ENCODE measurements at regions not wholly inside any gene's neighbourhood (a gene's known extent, or its start where the extent isn't known, plus 50 kb on each side); places are given as distances from the start of the nearest gene placed in this dataset.

DNA sequence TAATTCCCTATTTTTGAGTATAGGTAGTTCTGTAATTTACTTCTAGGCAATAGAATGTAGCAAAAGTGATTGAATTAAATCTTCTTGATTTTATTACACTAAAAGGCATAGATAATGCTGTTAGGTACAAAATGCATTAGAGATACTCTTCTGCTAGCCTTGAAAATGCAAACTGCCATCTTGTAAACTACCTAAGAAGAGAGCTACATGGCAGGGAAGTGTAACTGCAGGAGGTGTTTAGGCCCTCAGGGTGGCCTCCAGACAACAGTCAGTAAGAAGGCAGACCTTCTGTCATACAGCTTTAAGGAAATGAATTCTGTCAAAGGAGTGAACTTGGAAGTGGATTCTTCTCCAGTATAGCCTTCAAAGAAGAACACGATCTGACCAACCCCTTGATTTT, 1396.8 kb upstream of the SLC39A10 start:
- H3K4me3 ChIP-seq (ENCODE audit: low read depth in 1 of 2, low read length in 1 of 2), result no peak overlapping the region
- no peak overlapping the region for H3K27ac ChIP-seq
- no peak for TF ChIP-seq CTCF (IDR thresholded peaks at IDR 0.05)
- no peaks in the 10 kb centered on the region for H3K9me3 ChIP-seq
- H3K27me3 ChIP-seq, result no peaks in the 10 kb centered on the region
- H3K36me3 ChIP-seq, result no peaks in the 10 kb centered on the region
- H3K4me1 ChIP-seq (ENCODE audit: control insufficient read depth in 1 of 2, insufficient read depth in 1 of 2, low read depth in 1 of 2, low read length in 1 of 2), result no peaks in the 10 kb centered on the region

- H3K4me3 ChIP-seq (ENCODE audit: low read depth in 1 of 2, low read length in 1 of 2), result no peak overlapping the region
- H3K27me3 ChIP-seq, result no peaks in the 10 kb centered on the region
- no peaks in the 10 kb centered on the region for H3K4me1 ChIP-seq (ENCODE audit: control insufficient read depth in 1 of 2, insufficient read depth in 1 of 2, low read depth in 1 of 2, low read length in 1 of 2)
- no peaks in the 10 kb centered on the region for H3K9me3 ChIP-seq
- no peak for TF ChIP-seq CTCF (IDR thresholded peaks at IDR 0.05)
- no peaks in the 10 kb centered on the region for H3K36me3 ChIP-seq
- no peak overlapping the region for H3K27ac ChIP-seq
Measured at GRCh38 chr2:194257095-194257494, 1399.9 kb upstream of the SLC39A10 start.

DNA sequence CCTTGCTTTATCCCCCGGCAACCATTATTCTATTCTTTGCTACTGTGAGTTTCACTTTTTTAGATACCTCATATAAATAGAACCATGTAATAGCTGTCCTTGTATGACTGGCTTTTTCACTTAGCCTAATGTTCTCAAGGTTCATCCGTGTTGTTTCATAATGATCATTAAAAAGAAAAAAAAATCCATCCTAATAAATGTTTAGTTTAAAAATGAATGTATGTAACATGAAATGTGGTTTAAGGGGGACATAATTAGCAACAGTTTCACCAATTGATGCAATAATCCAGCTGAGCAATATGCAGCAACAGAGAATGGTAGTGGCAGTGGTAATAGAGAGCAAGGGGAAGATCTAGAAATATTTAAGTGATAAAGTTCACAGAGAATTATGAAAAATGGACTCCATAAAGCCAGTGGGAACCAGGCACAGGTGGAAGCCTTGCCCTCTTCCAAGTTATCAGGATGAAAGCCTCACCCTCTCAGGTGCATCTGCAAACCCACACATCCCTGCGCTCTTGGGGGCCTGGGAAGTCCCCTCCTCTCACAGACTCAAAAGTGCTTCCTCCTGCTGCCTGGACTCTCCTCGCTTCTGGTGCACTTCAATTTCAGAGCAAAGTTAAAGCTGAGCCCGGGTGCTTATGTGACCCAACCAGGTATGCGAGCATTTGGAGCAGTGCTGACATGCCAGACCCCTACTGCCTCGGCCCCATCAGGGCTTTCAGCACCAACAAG, 1403.3 kb upstream of the SLC39A10 start:
- Histone ChIP-seq H3K27me3 (no peaks in the 10 kb centered on the region), H3K4me1 (ENCODE audit: control insufficient read depth in 1 of 2, insufficient read depth in 1 of 2, low read depth in 1 of 2, low read length in 1 of 2) (no peaks in the 10 kb centered on the region), H3K9me3 (no peaks in the 10 kb centered on the region), H3K36me3 (no peaks in the 10 kb centered on the region), H3K27ac (no peak overlapping the region), H3K4me3 (ENCODE audit: low read depth in 1 of 2, low read length in 1 of 2) (no peak overlapping the region)
- TF ChIP-seq CTCF (IDR thresholded peaks at IDR 0.05), result no peak

DNA sequence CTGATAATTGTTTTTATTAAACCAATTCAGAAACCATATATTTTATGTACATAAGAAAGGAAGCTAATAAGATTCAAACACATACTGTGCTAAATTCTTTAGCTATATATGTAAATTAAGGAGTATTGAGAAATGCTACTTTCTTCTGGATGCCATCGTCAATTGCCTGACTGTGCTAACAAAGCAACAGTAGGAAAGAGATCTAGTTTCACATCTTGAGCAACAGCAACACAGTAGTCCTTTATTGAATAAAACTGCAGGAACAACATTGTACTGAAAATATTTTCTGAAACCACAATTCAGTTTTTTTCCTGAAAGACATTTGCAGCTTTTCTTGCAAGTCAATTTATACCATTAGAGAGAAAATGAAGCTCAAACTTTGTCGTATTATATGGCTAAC, 1404.9 kb upstream of the SLC39A10 start:
- Histone ChIP-seq H3K4me3 (ENCODE audit: low read depth in 1 of 2, low read length in 1 of 2) (no peak overlapping the region), H3K9me3 (no peaks in the 10 kb centered on the region), H3K27ac (no peak overlapping the region), H3K27me3 (no peaks in the 10 kb centered on the region), H3K36me3 (no peaks in the 10 kb centered on the region), H3K4me1 (ENCODE audit: control insufficient read depth in 1 of 2, insufficient read depth in 1 of 2, low read depth in 1 of 2, low read length in 1 of 2) (no peaks in the 10 kb centered on the region)
- no peak for TF ChIP-seq CTCF (IDR thresholded peaks at IDR 0.05)

DNA sequence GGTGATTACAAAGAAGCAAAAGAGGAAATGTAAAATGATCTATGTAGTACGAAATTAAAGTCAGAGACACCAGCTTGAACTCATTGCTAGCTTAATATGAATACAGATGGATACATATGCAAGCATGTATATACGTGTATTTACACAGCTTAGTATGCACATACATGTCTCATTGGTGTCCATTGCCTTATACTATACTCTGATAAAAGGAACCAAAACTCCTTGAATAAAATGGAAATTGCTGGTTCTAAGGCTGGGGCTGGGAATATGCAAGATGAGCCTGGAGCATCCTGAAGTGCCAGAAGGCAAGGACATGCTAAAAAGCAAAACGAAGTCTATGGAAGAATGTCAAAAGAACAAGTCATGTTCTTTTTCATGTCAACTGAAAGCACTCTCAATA, 1424.4 kb upstream of the SLC39A10 start:
- Histone ChIP-seq H3K4me3 (ENCODE audit: low read depth in 1 of 2, low read length in 1 of 2) (no peak overlapping the region), H3K4me1 (ENCODE audit: control insufficient read depth in 1 of 2, insufficient read depth in 1 of 2, low read depth in 1 of 2, low read length in 1 of 2) (no peaks in the 10 kb centered on the region), H3K27ac (no peak overlapping the region), H3K36me3 (no peaks in the 10 kb centered on the region), H3K9me3 (no peaks in the 10 kb centered on the region), H3K27me3 (no peaks in the 10 kb centered on the region)
- TF ChIP-seq CTCF (IDR thresholded peaks at IDR 0.05), result no peak
